Epithelial cell of esophagus (primary cell): ENCODE measurements at regions not wholly inside any gene's neighbourhood (a gene's known extent, or its start where the extent isn't known, plus 50 kb on each side); places are given as distances from the start of the nearest gene placed in this dataset.

Experiments used
- DNase-seq: peaks from one replicate; pipeline ENCODE4 v3.0.0; 2010; ENCODE audit warnings: low read depth
- H3K4me3 ChIP-seq: 2 replicates; pipeline ENCODE4 v1.5.1; 2011; ENCODE audit warnings: mild to moderate bottlenecking, low read length, control low read depth
- CTCF ChIP-seq: IDR thresholded peaks from 2 replicates; pipeline ENCODE4 v1.5.1; 2011; ENCODE audit warnings: low read depth, mild to moderate bottlenecking, low read length, control low read depth, inconsistent platforms; ENCODE audit not compliant: insufficient read depth; ENCODE audit errors: missing control alignments

GRCh38 chr4:114358901-114359300 lies 239.7 kb upstream of the UGT8 start:
- H3K4me3 ChIP-seq: no peak overlapping the region
- TF ChIP-seq CTCF: no peak
- peak; percentile 53 for DNase-seq

- TF ChIP-seq CTCF: no peak
- H3K4me3 ChIP-seq: no peak overlapping the region
- no peak for DNase-seq
Observed at GRCh38 chr4:114361249-114361648, 237.4 kb upstream of the UGT8 start.

DNA sequence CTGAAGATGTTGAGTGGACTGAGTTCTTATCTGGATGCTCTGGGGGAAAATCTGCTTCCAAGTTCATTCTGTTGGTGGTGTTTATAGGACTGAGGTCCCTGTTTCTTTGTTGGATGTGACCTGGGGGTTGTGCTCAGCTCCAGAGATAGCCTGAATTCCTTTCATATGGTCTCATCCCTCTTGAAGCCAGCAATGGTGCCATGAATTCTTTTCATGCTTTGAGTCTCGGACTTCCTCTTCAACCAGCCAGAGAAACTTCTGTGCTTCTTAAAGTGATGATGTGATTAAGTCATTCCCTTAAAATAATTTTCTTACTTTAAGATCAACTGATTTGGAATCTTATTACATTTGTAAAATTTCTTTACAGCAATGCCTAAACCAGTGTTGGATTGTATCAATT lies 233.8 kb upstream of the UGT8 start:
- H3K4me3 ChIP-seq: no peak overlapping the region
- no peak for TF ChIP-seq CTCF
- DNase-seq: peak; percentile 29

- DNase-seq: no peak
Observed at GRCh38 chr4:114365591-114365990, 233.0 kb upstream of the UGT8 start.

GRCh38 chr4:114366368-114366767 lies 232.2 kb upstream of the UGT8 start:
- H3K4me3 ChIP-seq: no peak overlapping the region
- TF ChIP-seq CTCF: no peak
- no peak for DNase-seq

More at GRCh38 chr4:114365591-114365990, 233.0 kb upstream of the UGT8 start:
- TF ChIP-seq CTCF: no peak
- no peak overlapping the region for H3K4me3 ChIP-seq

GRCh38 chr4:114368751-114369150 lies 229.9 kb upstream of the UGT8 start:
- H3K4me3 ChIP-seq: no peak overlapping the region
- no peak for DNase-seq
- no peak for TF ChIP-seq CTCF

DNA sequence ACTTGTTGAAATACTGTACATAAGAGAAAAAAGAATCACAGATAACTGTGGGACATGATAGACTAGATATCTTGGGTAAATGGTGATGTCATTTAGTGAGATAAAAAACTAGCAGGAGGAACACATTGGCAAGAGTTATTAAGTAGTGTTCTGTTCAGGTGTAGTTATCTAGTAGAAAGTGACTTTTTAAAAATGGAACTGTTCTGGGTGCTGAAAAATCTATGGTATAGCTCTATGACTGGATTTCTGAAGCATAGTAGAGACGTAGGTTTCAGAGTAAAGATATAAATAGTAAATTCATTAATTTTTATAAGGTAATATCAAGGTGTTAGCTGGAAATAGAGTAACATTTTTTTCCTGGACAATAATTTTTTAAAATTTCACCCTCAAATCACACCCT lies 225.1 kb upstream of the UGT8 start:
- no peak for TF ChIP-seq CTCF
- DNase-seq: no peak
- H3K4me3 ChIP-seq: no peak overlapping the region
